ENCODE measurements at regions not wholly inside any gene's neighbourhood (a gene's known extent, or its start where the extent isn't known, plus 50 kb on each side); places are given as distances from the start of the nearest gene placed in this dataset. TPM values are rescaled to one million over a fixed set of nuclear protein-coding genes. Genes with fewer than 3 reads are reported as not detected.
"Not testable (repeated sequence)": the region's sequence is repeated elsewhere in the genome, so short reads cannot be mapped to it uniquely, and the experiment has no call there.

- not testable (repeated sequence) for DNase-seq (ENCODE audit: low spot score)
These were observed 79.7 kb upstream of the MTLN start for GRCh38 chr2:110291909-110292579.

- DNase-seq (ENCODE audit: low spot score): not testable (repeated sequence)
These were observed 75.5 kb upstream of the MTLN start for GRCh38 chr2:110287817-110288216.

GRCh38 chr2:110287253-110287652 lies 74.9 kb upstream of the MTLN start:
- not testable (repeated sequence) for DNase-seq (ENCODE audit: low spot score)

DNA sequence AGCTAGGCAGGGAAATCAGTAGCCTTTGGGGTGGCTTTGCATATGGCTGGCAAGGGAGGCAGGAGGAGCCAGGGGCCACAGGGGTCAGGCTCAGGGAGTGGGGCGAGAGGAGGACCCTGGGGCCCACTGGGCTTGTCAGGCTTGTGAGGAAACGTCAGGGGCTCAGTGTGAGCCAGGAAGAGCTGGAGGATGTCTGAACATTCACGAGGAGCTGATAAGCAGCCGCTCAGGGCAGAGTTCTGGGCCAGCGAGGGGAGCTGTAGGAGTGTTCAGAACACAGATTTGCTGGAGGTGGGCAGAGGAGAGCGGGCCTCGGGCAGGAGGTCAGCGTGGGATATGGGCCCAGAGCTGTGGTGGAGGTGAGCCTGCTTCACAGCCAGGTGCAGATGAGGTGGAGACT lies 72.7 kb upstream of the MTLN start:
- DNase-seq (ENCODE audit: low spot score): not testable (repeated sequence)

GRCh38 chr2:110280804-110281203 lies 68.5 kb upstream of the MTLN start:
- not testable (repeated sequence) for DNase-seq (ENCODE audit: low spot score)

GRCh38 chr2:110277054-110277453 lies 64.7 kb upstream of the MTLN start:
- not testable (repeated sequence) for DNase-seq (ENCODE audit: low spot score)

DNA sequence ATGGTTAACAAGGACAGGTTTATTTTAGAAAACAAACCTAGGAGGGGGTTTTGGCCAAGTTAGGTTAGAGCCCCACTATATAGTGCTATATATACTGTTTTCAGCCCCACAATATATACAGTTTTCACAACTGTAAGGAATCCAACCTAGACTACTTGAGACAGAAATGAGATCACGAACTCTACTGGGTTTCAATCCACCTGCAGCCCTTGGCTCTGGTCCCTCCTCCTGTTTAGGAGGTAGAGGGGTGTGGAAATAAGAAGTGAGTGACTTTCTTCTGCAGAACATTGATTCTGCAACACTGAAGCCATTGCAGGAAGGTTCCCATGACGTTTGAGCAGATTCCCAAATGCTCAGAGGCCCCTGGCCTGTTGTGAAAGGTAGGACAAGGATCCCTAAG lies 63.7 kb upstream of the MTLN start:
- DNase-seq (ENCODE audit: low spot score): not testable (repeated sequence)

GRCh38 chr2:110269674-110270073 lies 57.3 kb upstream of the MTLN start:
- not testable (repeated sequence) for DNase-seq (ENCODE audit: low spot score)

DNA sequence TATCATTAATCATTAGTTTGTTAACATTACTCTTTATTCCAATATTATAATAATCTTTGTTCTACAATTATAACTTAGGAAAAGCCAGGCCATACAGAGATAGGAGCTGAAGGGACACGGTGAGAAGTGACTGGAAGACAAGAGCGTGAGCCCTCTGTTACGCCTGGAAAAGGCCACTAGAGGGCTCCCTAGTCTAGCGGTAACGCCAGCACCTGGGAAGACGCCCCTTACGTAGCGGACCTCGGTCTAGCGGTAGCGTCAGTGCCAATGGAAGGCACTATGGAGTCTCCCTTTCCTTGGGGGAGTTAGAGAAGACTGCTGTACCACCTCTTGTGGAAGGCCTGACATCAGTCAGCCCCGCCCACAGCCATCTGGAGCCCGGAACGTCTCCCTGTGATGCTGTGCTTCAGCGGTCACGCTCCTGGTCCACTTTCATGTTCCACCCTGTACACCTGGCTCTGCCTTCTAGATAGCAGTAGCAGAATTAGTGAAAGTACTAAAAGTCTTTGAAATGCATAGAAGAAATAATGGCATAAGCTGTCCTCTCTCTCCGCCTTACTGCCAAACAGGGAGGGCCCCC lies 55.6 kb upstream of the MTLN start:
- not testable (repeated sequence) for DNase-seq (ENCODE audit: low spot score)

DNA sequence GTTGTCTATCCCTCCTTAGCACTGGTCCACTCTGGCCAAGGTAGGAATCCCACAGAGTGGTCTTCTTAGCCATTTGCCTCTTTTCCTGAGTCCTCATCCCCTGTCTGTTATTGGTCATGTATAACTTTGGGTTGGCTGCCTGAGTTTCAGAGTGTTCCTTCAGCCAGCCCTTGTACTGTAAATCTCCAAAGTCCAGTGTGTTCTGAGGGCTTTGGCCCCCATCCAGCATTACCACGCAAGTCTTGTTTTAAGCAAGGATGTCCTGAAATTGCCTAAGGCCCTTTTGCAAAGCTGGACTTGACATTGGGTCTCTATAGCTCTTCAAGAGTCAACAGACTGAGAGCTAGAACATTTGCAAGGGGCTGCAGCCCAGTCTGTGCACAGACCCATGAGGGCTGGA lies 52.5 kb upstream of the MTLN start:
- DNase-seq (ENCODE audit: low spot score): not testable (repeated sequence)

DNA sequence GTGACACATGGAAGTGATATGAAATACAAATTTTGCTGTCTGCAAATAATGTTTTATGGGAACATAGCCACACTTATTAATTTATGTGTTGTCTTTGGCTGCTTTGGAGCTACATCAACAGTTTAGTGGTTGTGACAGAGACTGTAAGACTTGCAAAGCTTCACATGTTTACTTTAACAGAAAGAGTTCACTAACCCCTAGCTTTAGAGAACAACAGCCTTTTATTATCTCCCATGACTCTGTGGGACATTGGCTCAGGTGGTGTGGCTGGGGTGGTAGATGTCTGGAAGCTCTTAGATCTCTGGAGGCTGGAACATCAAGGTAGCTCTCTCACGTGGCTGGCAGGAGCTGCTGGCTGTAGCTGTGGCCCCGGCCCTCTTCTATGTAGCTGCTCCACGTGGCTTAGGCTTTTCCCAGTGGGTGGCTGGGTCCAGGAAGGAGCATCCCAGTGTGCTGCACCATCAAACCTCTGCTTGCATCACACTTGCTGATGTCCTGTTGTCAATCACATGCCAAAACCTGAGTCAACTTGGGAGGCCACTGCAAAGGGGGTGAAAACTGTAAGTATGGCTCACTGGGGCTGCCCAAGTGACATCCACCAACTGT lies 51.8 kb upstream of the MTLN start:
- DNase-seq (ENCODE audit: low spot score): not testable (repeated sequence)

DNA sequence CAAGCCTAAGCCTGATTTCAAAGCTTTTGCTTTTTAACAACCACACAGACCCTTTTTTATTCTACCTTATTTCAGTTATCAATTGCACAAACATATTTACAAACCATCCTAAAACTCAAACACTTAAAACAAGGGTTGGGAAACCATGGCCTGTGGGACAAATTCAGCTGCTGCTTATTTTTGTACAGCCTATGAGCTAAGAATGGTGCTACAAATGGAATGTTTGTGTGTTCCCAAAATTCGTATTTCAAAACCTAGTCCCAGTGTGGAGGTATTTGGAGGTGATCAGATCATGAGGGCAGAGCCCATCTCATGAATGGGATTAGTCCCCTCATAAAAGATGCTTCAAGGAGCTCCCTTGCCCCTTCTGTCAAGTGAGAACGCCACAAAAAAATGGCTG lies 51.1 kb upstream of the MTLN start:
- not testable (repeated sequence) for DNase-seq (ENCODE audit: low spot score)

Small RNA genes lying in the stretch of these regions (small RNA-seq; reads per million reads assigned to genes)
- not detected for gene MIR4436B2
